GM12872 (cell line): ENCODE measurements at regions not wholly inside any gene's neighbourhood (a gene's known extent, or its start where the extent isn't known, plus 50 kb on each side); places are given as distances from the start of the nearest gene placed in this dataset.

Experiments
- TF ChIP-seq, protein P1 (sequence below): IDR thresholded peaks from 3 replicates; pipeline ENCODE4 v1.5.1; 2011; ENCODE audit warnings: low read depth, mild to moderate bottlenecking, low read length, moderate library complexity; ENCODE audit not compliant: insufficient read depth

DNA sequence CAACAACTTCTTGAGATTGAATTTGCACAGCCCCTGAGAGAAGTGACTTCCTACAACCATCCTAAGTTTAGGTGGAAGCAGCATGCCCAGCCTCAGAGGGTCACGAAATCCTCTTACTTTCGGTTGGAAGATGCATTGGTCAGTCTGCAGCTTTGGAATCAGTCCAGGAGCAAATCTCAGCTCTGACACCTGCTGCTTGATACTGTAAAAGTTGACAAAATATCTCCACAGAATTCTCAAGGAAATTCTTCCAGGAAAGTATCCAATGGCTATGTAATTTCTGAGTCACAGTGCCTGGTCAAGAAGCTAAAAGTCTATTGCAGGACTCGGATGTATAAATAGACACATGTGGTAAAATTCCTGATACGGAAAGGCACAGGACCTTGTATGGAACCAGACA is 414.5 kb upstream of the GYPC start:
- TF ChIP-seq, protein P1, sequence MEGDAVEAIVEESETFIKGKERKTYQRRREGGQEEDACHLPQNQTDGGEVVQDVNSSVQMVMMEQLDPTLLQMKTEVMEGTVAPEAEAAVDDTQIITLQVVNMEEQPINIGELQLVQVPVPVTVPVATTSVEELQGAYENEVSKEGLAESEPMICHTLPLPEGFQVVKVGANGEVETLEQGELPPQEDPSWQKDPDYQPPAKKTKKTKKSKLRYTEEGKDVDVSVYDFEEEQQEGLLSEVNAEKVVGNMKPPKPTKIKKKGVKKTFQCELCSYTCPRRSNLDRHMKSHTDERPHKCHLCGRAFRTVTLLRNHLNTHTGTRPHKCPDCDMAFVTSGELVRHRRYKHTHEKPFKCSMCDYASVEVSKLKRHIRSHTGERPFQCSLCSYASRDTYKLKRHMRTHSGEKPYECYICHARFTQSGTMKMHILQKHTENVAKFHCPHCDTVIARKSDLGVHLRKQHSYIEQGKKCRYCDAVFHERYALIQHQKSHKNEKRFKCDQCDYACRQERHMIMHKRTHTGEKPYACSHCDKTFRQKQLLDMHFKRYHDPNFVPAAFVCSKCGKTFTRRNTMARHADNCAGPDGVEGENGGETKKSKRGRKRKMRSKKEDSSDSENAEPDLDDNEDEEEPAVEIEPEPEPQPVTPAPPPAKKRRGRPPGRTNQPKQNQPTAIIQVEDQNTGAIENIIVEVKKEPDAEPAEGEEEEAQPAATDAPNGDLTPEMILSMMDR = no peak

GRCh38 chr2:126244937-126245336 is 411.0 kb upstream of the GYPC start:
- TF ChIP-seq, protein P1 = peak; percentile 48

DNA sequence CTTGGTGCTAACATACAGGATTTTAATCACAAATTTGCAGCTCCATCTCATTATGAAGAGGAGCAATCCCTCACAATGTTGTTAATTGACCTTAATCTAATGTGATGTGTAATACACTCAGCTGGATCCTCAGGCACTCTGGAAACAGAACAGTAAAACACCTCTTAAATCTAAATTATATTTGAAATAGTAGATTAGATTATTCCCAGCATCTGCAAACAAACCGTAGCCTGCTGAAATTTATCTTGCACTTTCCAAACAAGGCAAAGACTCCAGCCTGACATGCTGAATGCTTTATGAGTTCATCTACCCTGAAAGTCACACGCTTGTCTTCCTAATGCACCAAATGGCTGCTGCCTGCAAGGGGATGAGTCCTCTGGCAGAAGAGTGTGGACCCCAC is 402.3 kb upstream of the GYPC start:
- TF ChIP-seq, protein P1 = no peak

- TF ChIP-seq, protein P1 = no peak
These were observed 391.3 kb upstream of the GYPC start for GRCh38 chr2:126264625-126265024.

- TF ChIP-seq, protein P1 = no peak
These were observed 386.0 kb upstream of the GYPC start for GRCh38 chr2:126269911-126270310.

- TF ChIP-seq, protein P1 = no peak
These were observed 385.4 kb upstream of the GYPC start for GRCh38 chr2:126270587-126270986.

GRCh38 chr2:126272401-126272800 is 383.6 kb upstream of the GYPC start:
- TF ChIP-seq, protein P1 = no peak

DNA sequence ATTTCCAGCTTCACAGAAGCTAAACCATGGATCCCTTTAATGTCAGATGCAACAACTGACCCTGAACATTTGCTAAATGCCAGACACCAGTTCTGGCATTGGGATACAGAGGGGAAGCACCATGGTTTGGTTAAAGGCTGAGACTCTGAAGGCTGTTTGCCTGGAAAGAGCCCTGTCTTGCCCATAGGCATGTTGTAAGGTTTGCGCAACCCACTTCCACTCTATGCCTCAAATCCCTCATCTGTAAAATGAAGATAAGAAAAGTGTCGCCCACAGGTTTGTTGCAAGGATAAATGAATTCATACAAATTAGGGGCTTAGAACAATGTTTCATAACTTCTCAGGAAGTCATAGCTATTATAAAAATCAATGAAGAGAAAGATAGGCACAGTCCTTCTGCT is 380.9 kb upstream of the GYPC start:
- TF ChIP-seq, protein P1 = no peak
